ENCODE measurements at regions not wholly inside any gene's neighbourhood (a gene's known extent, or its start where the extent isn't known, plus 50 kb on each side); places are given as distances from the start of the nearest gene placed in this dataset.
"Not testable (repeated sequence)": the region's sequence is repeated elsewhere in the genome, so short reads cannot be mapped to it uniquely, and the experiment has no call there.

DNA sequence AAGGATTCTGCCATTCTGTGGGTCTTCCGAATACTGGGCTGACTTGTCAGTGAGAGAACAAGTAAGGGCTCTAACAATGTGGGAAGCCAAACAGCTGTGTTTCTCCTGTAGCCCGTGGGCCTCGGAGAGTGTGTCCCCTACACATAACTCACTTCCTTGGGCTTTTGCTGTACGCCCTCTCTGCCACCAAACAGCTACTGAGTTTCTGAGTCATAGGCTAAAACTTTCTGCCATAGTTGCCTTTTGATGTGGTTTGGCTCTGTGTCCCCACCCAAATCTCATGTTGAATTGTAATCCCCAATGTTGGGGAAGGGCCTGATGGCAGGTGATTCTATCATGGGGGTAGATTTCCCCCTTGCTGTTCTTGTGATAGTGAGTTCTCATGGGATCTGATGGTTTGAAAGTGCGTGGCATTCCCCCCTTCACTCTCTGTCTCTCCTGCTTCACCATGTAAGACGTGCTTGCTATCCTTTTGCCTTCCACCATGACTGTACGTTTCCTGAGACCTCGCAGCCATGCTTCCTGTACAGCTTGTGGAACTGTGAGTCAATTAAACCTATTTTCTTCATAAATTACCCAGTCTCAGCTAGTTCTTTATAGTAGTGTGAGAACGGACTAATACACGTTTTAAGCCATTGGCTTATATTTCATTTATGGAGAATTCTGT lies 194.8 kb upstream of the HMCN1 start:
- Mint-ChIP-seq H3K4me3 (no peak overlapping the region), H3K27me3 (peaks cover 0 to 9% of the 10 kb centered on the region in 2 donors), H3K4me1 (ENCODE audit: low read depth in 2 of 2) (peaks cover 0 to 3% of the 10 kb centered on the region in 2 donors), H3K36me3 (ENCODE audit: insufficient read depth) (no peaks in the 10 kb centered on the region), H3K27ac (no peak overlapping the region), H3K9me3 (no peaks in the 10 kb centered on the region)
- ATAC-seq (replicated peaks): no peak
- no peak for DNase-seq

GRCh38 chr1:185538309-185538898 lies 195.8 kb upstream of the HMCN1 start:
- H3K27me3 Mint-ChIP-seq; ATAC-seq (replicated peaks); DNase-seq; H3K9me3 Mint-ChIP-seq; H3K36me3 Mint-ChIP-seq (ENCODE audit: insufficient read depth); H3K27ac Mint-ChIP-seq; H3K4me1 Mint-ChIP-seq (ENCODE audit: low read depth in 2 of 2); H3K4me3 Mint-ChIP-seq: not testable (repeated sequence)

GRCh38 chr1:185537596-185537995 lies 196.6 kb upstream of the HMCN1 start:
- Mint-ChIP-seq H3K27ac (no peak overlapping the region), H3K27me3 (peaks cover 0 to 9% of the 10 kb centered on the region in 2 donors), H3K4me1 (ENCODE audit: low read depth in 2 of 2) (peaks cover 0 to 3% of the 10 kb centered on the region in 2 donors), H3K4me3 (no peak overlapping the region), H3K36me3 (ENCODE audit: insufficient read depth) (no peaks in the 10 kb centered on the region), H3K9me3 (no peaks in the 10 kb centered on the region)
- ATAC-seq (replicated peaks): no peak
- no peak for DNase-seq

DNA sequence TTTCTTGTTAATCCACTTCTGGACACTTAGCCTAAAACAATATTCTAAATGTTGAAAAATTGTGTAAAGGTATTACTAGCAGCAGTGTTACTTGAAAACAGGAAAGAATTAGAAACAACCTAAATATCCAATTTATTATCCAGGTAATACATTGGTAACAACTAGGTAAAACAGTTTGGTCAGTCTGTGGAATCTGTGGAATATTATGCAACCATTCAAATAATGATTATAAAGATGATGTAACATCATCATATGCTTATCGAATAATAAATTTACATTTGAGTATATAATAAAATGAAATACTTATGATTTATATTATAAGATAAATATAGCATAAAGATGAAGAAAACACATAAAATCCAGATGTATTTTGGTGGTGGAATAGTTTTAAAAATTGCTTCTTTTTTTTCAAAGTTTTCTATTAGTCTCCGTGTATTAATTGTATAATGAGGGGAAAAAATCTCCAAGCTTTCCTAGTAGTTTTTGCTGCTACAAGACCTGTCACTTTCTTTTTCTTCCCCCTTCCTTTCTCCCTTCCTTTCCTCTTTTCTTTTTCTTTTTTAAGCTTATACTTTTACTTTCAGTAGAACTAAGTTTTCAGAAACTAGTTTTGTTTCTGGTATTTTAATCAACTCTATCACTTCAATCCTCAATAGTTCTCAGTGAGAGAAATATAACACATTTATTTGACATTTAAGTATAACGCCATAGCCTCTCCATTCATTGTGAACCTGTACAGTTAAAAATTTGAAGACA lies 197.8 kb upstream of the HMCN1 start:
- Mint-ChIP-seq H3K4me1 (ENCODE audit: low read depth in 2 of 2) (peaks cover 0 to 3% of the 10 kb centered on the region in 2 donors), H3K36me3 (ENCODE audit: insufficient read depth) (no peaks in the 10 kb centered on the region), H3K27ac (no peak overlapping the region), H3K27me3 (peaks cover 0 to 9% of the 10 kb centered on the region in 2 donors), H3K4me3 (no peak overlapping the region), H3K9me3 (no peaks in the 10 kb centered on the region)
- no peak for DNase-seq
- ATAC-seq (replicated peaks): no peak

GRCh38 chr1:185535621-185536020 lies 198.6 kb upstream of the HMCN1 start:
- no peak overlapping the region for H3K4me3 Mint-ChIP-seq
- no peak for ATAC-seq (replicated peaks)
- no peak for DNase-seq
- no peaks in the 10 kb centered on the region for H3K9me3 Mint-ChIP-seq
- no peak overlapping the region for H3K27ac Mint-ChIP-seq
- peaks cover 0 to 3% of the 10 kb centered on the region in 2 donors for H3K4me1 Mint-ChIP-seq (ENCODE audit: low read depth in 2 of 2)
- H3K27me3 Mint-ChIP-seq: peaks cover 0 to 9% of the 10 kb centered on the region in 2 donors
- H3K36me3 Mint-ChIP-seq (ENCODE audit: insufficient read depth): no peaks in the 10 kb centered on the region

DNA sequence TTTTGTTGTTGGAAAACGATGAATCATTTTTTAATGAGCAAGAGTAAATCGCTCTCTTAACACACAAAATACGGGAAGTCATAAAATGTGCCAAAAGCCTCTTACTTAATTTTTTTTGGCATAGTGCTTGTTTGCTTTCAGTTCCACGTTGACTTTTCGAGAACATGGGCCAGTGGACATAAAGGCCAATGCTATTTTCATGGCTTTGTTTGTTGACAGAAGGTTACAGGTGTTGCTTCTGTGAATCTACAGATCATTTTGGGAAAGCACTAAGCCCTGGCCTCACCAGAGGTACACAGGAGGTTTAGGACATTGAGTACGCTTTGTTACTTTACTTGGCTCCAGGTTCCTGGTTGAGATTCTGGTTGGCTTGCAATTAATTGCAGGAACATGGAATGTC lies 199.4 kb upstream of the HMCN1 start:
- no peak overlapping the region for H3K27ac Mint-ChIP-seq
- H3K4me1 Mint-ChIP-seq (ENCODE audit: low read depth in 2 of 2): peaks cover 0 to 3% of the 10 kb centered on the region in 2 donors
- no peaks in the 10 kb centered on the region for H3K36me3 Mint-ChIP-seq (ENCODE audit: insufficient read depth)
- H3K4me3 Mint-ChIP-seq: no peak overlapping the region
- no peak for DNase-seq
- H3K27me3 Mint-ChIP-seq: peaks cover 0 to 9% of the 10 kb centered on the region in 2 donors
- H3K9me3 Mint-ChIP-seq: no peaks in the 10 kb centered on the region
- no peak for ATAC-seq (replicated peaks)

DNA sequence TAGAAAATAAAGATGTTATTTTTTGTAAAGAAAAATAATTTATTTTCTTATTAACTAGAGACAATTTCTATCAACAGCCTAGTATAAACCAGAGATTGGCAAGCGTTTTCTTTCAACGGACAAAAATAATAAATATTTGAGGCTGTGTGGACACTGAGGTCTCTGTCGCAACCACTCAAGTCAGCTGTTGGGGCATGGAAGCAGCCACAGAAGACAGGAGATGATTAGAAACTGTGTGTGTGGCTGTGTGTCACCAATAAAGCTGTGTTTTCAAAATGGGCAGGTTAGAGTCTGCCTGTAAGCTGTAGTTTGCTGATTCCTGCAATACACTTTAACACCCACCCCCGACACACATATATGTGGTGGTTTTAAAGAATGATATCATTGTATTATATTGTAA lies 200.6 kb upstream of the HMCN1 start:
- Mint-ChIP-seq H3K4me1 (ENCODE audit: low read depth in 2 of 2) (no peaks in the 10 kb centered on the region), H3K27ac (no peak overlapping the region), H3K27me3 (peaks cover 0 to 9% of the 10 kb centered on the region in 2 donors), H3K4me3 (no peak overlapping the region), H3K36me3 (ENCODE audit: insufficient read depth) (no peaks in the 10 kb centered on the region), H3K9me3 (no peaks in the 10 kb centered on the region)
- DNase-seq (no peak), ATAC-seq (replicated peaks) (no peak)

DNA sequence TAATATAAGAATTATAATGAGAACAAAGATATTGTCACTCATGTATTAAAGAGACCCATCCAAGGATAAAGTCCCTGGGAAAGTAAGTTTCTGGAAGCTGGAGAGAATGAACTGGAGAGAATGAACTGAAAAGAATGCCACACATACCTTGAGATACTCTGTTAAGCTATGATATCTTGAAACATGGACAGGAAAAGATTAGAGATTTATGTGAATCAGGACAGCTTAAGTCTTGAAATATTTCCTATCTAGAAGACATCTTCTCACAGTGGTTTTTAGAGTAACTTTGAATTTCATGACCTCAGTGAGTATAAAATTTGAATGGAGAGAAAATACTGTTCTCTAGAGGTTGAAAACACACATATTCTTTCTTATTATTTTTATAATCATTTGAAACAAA lies 201.3 kb upstream of the HMCN1 start:
- ATAC-seq (replicated peaks): no peak
- no peaks in the 10 kb centered on the region for H3K9me3 Mint-ChIP-seq
- no peak for DNase-seq
- no peak overlapping the region for H3K4me3 Mint-ChIP-seq
- no peaks in the 10 kb centered on the region for H3K4me1 Mint-ChIP-seq (ENCODE audit: low read depth in 2 of 2)
- H3K27me3 Mint-ChIP-seq: peaks cover 0 to 9% of the 10 kb centered on the region in 2 donors
- no peak overlapping the region for H3K27ac Mint-ChIP-seq
- H3K36me3 Mint-ChIP-seq (ENCODE audit: insufficient read depth): no peaks in the 10 kb centered on the region

DNA sequence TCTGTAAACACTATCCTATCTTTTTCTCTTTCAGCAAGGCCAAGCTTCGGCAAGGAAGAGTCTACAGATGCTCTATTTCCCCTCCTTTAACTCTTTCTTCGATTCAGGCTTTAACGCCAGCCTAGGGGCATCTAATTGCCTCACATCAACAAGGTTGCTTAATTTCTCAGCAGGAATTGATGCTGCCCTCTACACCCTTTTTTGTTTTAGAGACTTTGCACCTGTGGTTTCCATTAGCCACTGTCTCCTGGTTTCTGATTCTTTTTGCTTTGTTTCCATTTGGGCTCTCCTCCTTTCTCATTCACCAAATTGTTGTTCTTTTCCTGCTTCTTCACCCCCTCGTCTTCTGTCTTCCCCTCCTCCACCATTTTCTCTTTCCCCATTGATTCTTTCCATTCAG lies 202.4 kb upstream of the HMCN1 start:
- DNase-seq (no peak), ATAC-seq (replicated peaks) (no peak)
- Mint-ChIP-seq H3K9me3 (no peaks in the 10 kb centered on the region), H3K36me3 (ENCODE audit: insufficient read depth) (no peaks in the 10 kb centered on the region), H3K4me3 (no peak overlapping the region), H3K27me3 (peaks cover 0 to under 1% of the 10 kb centered on the region in 2 donors), H3K27ac (no peak overlapping the region), H3K4me1 (ENCODE audit: low read depth in 2 of 2) (no peaks in the 10 kb centered on the region)

- no peak overlapping the region for H3K27ac Mint-ChIP-seq
- DNase-seq (no peak), ATAC-seq (replicated peaks) (no peak)
- no peaks in the 10 kb centered on the region for H3K4me1 Mint-ChIP-seq (ENCODE audit: low read depth in 2 of 2)
- H3K27me3 Mint-ChIP-seq: no peaks in the 10 kb centered on the region
- no peaks in the 10 kb centered on the region for H3K36me3 Mint-ChIP-seq (ENCODE audit: insufficient read depth)
- no peak overlapping the region for H3K4me3 Mint-ChIP-seq
- H3K9me3 Mint-ChIP-seq: no peaks in the 10 kb centered on the region
Observed at GRCh38 chr1:185530215-185530614, 204.0 kb upstream of the HMCN1 start.

DNA sequence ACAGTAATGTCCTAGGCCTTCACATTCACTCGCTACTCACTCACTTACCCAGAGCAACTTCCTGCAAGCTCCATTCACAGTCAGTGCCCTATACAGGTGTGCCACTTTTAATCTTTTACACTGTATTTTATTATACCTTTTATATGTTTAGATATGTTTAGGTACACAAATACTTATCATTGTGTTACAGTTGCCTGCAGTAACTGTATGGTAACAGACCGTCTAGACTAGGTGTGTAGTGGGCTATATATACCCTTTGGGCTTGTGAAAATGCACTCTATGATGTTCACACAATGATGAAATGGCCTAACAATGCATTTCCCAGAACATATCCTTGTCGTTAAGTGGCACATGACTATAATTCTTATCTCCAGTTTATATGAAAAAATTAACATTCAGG lies 204.5 kb upstream of the HMCN1 start:
- no peak overlapping the region for H3K27ac Mint-ChIP-seq
- no peak for ATAC-seq (replicated peaks)
- no peaks in the 10 kb centered on the region for H3K27me3 Mint-ChIP-seq
- H3K9me3 Mint-ChIP-seq: peaks cover 0 to 1% of the 10 kb centered on the region in 2 donors
- DNase-seq: no peak
- no peaks in the 10 kb centered on the region for H3K4me1 Mint-ChIP-seq (ENCODE audit: low read depth in 2 of 2)
- no peaks in the 10 kb centered on the region for H3K36me3 Mint-ChIP-seq (ENCODE audit: insufficient read depth)
- no peak overlapping the region for H3K4me3 Mint-ChIP-seq

GRCh38 chr1:185528084-185528676 lies 206.0 kb upstream of the HMCN1 start:
- peaks cover 0 to 2% of the 10 kb centered on the region in 2 donors for H3K9me3 Mint-ChIP-seq
- H3K4me3 Mint-ChIP-seq: no peak overlapping the region
- H3K27ac Mint-ChIP-seq: no peak overlapping the region
- no peaks in the 10 kb centered on the region for H3K27me3 Mint-ChIP-seq
- H3K4me1 Mint-ChIP-seq (ENCODE audit: low read depth in 2 of 2): no peaks in the 10 kb centered on the region
- H3K36me3 Mint-ChIP-seq (ENCODE audit: insufficient read depth): no peaks in the 10 kb centered on the region
- no peak for ATAC-seq (replicated peaks)
- no peak for DNase-seq

GRCh38 chr1:185526344-185527307 lies 207.6 kb upstream of the HMCN1 start:
- H3K4me1 Mint-ChIP-seq (ENCODE audit: low read depth in 2 of 2): no peaks in the 10 kb centered on the region
- DNase-seq: no peak
- no peaks in the 10 kb centered on the region for H3K27me3 Mint-ChIP-seq
- H3K9me3 Mint-ChIP-seq: peaks cover 0 to 2% of the 10 kb centered on the region in 2 donors
- no peak for ATAC-seq (replicated peaks)
- no peaks in the 10 kb centered on the region for H3K36me3 Mint-ChIP-seq (ENCODE audit: insufficient read depth)
- H3K27ac Mint-ChIP-seq: no peak overlapping the region
- H3K4me3 Mint-ChIP-seq: no peak overlapping the region
